HG03139 (cell line): ENCODE measurements at regions not wholly inside any gene's neighbourhood (a gene's known extent, or its start where the extent isn't known, plus 50 kb on each side); places are given as distances from the start of the nearest gene placed in this dataset.

ENCODE experiments used
- ATAC-seq: cut with Tn5 transposase; IDR thresholded peaks from one replicate; pipeline ENCODE4 v1.9.1; 2021; ENCODE audit not compliant: unreplicated experiment

DNA sequence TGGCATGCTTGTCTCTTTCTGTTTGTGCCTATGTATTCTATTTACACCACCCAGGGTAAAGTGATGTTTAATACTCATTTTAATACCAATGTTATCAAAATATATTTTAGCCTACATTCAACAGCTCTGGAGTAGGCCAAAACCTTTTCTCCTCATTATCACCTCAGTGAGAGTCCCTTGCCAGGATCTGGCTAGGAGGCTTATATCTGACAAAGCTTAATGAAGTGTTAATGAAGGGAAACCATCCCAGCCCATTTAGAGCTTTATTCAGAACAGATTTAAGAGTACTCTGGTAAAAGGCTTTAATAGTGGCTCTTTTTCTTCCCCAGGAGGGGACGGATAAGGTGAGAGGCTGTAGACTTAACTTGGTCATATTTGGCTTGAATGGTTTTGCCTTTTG, 137.6 kb downstream of the GRIN2B start:
- no peak for ATAC-seq

DNA sequence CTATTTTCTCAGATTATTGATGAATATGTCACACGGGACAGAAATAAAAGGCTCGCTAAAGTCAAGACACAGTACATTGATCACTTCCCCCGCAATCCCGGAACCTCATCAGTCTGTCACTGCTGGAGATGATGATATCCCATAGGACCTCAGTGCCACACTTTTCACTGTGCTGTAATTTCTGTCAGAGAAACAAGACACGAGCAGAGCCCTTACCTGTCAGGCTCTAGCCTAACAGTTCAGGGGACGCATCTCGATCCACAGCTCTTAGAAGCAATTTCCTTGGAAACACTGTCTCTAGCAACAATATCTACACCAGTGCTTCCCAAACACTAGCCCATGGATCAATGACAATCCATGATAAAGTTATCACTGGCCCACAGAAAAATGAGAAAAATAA, 140.0 kb downstream of the GRIN2B start:
- ATAC-seq = no peak

DNA sequence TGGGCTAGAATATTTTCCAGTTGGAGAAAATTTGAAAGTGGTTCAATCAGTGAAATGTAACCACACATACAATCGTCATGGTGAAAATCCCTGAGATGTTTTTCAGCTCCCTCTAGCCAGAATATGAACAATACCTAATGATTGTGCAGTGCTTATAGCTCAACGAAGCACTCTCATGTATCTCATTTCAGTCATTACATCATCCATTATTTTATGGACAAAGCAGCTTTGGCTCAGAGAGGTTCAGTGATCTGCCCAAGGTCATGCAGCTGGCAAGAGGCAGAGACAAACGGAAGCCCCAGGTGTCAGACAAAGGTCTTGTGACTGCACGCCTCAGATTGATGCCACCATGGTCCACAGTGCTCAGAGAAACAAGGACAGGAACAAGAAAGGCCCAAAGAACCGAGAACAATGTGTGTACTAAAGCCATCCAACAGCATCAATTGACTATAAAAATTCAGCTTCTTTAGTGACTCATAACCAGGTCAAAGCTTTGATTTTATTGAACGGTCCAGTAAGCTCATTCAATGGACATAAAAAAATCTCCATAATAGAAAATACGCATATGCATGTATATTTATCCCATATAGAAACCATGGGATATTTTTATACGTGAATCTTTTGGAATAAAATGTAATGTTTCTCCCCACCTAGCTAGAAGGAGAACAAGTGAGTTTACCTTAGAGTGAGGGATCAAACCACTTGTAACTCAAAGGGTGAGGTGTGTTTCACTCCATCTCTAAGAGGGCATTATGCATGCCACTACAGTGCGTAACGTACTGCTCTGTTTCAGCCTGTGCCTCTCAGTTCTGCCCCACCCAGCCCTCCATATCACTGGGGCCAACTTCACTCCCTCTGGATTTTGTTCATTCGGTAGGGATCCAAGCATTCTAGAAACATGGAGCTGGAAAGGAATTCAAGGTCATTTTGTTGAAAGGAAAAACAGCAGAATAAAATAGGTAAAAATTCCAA, 141.8 kb downstream of the GRIN2B start:
- ATAC-seq = no peak

DNA sequence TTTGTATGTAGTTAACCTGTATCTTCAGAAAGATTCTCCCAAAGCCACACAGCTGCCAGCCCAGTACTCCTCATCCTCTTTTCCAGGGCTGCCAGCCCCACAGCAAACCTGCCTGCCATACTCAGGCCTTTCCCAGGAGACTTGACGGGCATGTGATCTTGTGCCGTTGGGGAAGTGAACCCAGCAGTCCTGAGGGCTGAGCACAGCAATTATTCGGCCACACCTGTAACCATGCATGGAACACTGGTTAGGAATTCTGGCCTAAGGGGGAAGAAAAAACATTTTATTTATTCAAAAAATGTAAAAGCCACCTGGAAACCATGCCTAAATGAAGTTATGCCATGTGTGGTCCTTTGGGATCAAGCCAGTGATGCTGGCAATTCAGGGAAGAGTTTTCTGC, 145.3 kb downstream of the GRIN2B start:
- ATAC-seq = no peak

DNA sequence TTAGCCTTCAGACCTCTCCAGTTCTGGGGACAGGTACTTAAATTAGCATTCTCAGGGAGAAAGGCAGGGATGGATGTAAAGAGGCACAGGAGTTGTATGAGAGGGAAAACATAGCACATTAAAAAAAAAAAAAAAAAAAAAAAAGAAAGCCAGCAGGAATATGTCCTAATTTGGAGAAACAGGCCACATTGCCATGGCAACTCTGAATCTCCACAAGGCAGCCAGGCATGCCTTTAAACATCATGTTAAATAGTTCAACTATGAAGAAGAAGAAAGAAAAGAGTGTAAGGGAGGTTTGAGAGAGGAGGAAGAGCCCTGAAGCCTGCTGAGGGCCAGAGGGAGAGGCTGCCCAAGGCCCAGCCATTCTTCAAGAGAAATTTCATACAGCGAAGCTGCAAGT, 145.8 kb downstream of the GRIN2B start:
- ATAC-seq = no peak

DNA sequence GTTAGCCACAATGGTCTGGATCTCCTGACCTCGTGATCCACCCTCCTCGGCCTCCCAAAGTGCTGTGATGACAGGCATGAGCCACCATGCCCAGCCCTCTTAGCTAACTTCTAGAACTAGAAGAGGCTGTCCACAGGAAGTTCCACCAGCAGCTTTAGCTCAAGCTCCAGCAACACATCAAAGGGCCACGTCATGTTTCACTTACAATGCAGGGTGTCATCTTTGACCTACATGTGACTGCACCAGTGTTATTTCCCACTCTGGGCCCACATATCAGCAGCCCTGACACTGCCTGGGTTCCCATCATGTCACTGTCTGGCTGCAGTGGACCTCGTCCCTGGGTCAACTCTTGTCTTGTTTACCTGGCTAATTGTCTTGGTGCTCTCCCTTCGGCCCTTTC, 147.2 kb downstream of the GRIN2B start:
- ATAC-seq = no peak

DNA sequence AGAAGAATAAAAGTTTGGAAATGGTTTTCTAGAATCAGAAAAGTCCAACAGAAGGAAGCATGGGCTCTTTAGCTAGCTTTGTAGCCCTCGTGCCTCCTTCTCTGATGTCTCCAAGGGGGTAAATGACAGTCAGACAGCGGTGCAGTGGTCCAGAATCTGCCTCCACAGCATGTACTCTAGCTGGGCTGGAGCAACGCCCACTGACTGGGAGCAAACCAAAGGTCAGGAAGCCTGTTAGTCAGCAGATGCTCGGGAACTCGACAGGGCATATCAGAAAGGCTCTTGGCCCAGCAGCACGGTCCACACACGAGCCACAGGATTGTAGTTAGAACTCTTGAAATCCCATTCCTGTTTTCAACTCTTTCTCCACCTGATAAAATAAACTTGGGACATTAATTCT, 164.3 kb downstream of the GRIN2B start:
- ATAC-seq = no peak

DNA sequence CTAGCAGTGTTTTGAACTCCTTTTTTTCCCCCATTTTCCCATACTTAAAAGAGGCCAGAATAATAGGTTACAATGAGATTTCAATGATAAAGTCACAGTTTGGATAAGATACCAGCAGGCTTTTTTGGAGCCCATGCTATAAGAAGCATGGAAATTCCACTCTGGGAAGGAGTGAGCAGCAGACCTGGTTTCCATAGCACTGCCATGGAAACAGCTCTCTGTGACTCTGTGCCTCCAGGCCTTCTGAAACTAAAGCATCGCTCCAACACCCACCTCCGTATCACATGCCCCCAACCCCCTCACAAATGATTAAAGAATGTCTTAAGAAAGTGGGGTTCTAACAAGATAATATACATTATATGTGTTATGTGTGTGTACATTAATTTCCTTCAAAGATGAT, 165.0 kb downstream of the GRIN2B start:
- ATAC-seq = no peak

DNA sequence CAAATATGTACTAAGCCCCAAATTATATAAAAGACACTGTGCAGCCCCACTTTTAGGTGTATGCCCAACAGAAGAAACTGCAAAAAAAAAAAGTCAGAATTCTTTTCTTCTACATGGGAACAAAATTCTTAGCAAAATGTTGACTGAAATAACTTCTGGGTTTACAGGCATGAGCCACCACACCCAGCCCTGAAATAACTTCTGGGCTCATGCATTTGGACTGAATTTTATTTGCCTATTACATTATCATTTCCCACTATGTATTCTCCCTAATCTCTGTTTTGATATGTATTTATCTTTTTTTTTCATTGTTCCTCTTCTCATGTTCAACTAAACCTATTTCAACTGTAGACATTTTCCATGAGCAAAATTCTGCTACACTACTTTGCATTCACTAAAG, 169.2 kb downstream of the GRIN2B start:
- ATAC-seq = no peak

DNA sequence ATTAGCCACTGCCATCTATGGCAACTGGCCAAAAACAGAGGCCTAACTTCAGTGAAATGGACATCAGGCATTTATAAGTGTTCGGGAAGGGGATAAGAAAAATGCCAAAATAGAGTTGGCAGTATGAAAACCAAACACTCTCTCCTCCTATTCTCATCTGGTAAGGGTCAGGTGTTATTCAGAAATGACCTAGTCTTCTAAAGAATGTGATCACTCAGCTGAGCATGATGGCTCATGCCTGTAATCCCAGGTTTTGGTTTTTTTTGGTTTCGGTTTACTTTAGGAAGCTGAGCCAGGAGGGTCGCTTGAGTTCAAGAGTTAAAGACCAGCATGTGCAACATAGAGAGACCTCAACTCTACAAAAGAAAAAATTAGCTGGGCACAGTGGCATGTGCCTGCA, 170.3 kb downstream of the GRIN2B start:
- ATAC-seq = no peak

DNA sequence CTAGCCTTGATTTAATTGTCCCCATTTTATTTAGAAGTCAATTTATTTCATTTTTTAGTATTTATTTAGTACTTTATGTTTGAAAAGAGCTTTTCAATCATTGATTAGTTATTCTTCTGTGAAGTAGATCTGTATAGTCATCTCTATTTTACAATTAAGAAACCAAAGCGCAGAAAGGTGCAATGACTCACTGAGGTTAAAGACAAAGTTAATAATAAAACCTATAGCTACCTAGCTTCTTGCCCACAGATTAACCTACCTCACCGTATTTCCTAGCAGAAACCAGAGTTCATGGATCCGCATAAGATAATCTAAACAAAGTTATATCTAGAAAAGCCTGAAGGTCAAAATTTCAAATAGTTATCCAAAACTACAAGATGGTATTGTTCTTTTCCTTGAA, 176.4 kb downstream of the GRIN2B start:
- no peak for ATAC-seq

DNA sequence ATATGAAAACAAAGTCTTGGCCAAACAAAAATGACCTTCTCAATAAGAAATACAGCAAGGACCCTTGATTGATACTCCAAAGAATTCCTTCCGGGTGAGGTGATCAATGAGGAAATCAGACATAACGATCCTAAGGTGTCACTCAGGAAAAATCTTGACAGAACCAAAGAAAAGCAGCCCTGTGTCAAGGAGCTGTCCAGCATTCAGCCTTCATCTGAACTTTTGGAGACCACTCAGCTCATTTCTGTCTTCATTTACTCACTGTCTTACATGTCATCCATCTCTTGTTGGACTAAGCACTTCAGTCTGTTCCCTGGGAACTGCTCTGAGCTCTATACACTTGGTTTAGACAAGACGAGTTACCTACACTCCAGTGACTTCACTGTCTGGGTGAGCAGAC, 179.9 kb downstream of the GRIN2B start:
- ATAC-seq = no peak

DNA sequence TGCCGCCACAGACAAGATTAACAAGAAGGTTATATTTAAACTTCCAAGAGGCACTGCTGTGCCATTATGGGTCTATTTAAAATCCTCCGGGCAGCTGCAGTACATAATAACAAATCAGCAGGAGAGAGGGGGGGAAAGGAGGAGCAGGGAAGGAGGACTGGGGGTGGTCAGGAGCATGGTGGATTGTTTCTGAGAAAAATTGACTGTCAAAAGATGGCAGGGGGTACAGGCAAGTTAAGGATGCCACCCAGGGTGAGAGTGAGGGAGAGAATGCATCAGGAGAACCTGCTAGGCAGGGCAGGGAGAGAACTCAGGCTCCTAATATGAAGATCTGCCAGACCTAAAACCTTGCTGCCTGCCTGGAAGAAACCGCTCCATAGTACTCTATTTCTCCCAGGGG, 181.8 kb downstream of the GRIN2B start:
- ATAC-seq = no peak

DNA sequence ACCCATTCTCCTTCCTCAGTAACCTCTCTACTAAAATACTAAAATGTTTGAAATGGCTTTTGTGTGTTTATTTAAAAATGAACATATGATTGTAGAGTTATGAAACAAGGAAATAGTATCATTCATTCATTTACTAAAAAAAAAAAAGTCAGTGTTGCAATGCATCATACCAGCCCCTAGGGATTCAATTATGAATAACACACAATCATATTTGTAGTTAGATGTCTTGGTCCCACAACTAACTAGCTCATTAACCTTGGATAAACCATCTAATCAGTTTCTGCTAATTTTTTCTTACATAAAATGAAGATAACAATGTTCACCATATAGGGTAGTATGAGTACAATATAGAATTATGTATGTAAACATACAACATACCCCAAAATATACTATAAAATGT, 183.2 kb downstream of the GRIN2B start:
- no peak for ATAC-seq

DNA sequence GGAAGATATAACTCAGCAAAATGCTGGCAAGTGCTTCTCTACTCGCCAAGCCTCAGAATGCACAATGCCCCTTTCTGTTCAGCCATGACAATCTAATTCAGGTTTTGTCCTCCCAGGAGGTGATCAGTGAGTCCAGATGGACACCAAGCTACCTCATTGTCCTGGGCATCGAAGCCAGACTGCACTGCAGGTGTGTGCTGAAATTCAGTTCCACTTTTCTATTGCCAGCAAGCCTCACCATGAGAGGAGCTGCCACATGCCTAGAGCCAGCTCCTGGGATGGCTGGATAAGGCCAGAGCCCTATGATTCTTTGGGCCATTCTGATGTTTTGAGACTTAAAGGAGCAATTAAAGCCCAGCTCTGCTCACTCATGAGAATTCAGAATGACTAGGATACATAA, 186.7 kb downstream of the GRIN2B start:
- no peak for ATAC-seq

DNA sequence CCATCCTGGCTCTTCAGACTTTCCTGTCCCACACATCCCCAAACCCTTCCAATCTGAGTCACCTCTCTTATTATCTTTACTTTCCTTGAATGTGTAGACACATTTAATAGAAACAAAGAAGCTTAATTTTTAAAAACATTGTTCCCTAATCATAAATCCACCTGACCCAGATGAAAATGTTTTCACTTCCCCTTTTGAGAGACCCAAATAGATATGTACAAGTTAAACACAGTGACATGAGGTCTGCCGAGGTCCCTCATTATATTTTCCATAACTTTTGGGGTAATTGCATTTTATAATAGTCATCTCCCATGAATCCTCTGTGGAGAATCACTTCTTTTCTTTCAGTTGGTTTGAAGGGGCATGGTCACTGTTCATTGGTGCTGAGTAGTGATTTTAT, 191.1 kb downstream of the GRIN2B start:
- no peak for ATAC-seq

DNA sequence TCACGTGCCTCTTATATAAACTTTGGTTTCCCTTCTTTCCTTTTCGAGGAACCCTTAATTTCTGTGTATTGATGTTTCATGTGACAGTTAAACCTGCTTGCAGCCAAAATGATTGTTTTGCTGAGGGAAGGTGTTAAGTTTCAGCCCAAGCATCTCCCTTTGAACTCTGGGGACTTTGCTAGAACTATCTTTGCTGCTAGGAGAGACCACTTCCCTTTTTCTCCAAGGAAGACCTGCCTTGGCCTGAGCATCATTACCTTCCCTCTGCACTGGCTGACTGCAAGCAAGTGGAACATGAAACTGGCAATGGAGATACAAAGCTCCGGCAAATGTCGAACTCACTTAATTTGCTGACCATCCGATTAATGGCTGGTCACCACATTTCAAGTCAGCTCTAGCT, 192.8 kb downstream of the GRIN2B start:
- no peak for ATAC-seq

DNA sequence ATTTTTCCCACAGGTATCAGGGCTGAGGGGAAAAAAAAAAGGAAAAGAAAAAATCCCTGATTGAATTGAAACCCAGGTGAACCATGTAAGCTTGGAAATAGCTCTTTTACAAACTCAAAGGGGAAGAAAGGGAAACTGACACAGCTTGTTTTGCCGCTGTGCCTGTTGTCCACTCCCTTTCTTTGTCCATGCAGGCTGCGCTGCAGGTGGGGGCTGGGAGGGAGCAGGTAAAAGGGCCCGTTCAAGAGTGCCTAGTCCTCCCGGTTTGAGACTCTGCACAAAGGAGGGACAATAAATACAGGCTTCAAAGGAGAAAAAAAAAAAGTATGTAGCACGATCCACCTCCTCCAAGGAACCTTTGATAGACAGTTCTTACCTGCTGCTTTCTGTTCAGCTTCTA, 194.8 kb downstream of the GRIN2B start:
- no peak for ATAC-seq

DNA sequence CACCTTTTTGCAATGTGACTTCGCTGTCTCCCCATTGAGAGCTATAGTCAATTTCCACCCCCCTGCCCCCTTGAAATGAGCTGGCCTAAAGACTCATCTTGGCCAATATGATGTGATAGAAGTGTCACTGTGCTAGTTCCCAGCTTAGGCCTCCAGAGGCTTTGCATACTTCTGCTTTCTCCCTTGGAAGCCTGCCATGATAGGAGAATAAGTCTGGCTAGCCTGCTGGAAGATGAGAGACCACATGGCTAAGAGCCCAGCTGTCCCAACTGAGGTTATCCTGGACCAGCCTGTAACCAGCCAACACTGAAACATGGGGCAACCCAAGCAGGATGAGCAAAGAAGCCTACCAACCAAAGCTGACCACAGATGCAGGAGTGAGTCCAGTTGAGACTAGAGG, 196.9 kb downstream of the GRIN2B start:
- ATAC-seq = no peak

DNA sequence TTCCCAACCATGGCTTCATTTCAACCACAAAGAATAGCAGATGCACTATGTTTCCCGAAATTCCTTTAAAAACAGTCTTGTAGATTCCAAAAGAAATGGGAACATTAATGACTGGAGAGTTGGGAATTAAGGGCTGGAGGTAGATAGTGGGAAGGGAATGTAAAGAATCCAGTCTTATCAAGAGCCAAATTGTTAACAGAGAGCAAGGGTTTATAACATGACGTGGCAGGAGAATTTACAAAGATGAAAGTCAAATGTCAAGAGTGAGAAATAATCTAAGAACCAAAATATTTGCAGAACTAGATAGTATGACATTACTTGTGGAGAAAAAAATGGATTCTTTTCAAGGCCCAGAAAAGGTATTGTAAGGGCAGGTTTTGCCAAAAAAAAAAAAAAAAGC, 200.9 kb downstream of the GRIN2B start:
- no peak for ATAC-seq

DNA sequence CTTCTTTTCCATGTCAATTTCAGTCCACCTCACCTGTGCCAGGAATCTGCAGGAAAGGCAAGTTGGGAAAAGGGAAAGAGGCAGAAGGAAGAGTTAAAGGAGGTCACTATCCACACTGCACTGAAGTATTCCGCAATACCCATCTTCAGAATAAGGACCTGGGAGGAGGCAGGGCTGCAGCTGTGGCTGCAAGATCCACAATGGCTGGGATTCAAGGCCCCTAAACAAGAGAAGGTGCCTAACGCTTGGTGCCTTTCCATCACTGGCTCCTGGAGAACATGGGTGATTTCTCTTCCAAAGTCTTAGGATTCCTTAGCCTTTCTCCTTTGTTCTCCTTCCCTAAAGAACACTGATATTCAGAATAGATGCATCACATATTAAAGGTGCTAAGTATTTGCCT, 204.0 kb downstream of the GRIN2B start:
- no peak for ATAC-seq

DNA sequence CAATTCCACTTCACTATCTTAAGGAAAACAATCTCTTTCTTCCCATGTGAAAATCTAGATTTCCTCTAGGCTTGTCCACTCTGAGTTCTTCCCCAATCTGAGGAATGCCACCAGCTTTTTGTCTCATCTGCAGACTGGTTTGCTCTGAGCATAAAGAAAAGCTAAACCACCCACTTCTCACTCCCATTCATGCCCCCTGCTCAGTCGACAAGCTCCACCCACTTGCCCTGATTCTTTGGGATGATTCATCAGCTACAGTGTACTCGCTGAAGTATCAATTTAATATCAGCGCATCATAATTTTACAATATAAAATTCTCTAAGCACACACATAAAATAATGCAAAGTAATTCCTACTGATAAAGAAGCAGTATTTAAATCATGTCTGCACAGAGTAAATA, 209.1 kb downstream of the GRIN2B start:
- ATAC-seq = no peak

DNA sequence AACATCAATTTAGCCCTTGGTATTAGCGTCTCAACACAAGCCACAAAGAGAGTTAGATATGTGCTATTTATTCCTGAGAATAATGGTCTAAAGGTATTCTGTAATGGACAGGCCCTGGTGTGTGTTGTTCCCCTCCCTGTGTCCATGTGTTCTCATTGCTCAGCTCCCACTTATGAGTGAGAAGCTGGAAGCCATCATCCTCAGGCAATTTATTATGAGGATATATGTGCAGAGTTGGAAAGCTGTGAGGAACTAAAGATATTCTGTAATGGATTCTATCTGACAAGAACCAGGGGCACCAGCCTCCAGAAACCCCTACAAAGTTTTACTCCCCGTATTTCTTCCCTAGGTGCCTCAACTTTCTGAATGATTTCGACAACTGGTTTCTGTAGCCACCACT, 210.8 kb downstream of the GRIN2B start:
- no peak for ATAC-seq
